ENCODE measurements at regions not wholly inside any gene's neighbourhood (a gene's known extent, or its start where the extent isn't known, plus 50 kb on each side); places are given as distances from the start of the nearest gene placed in this dataset.

GRCh38 chr9:79185866-79186265, 385.9 kb upstream of the TLE4 start:
- no peak for TF ChIP-seq CTCF (IDR thresholded peaks at IDR 0.05; ENCODE audit: insufficient read depth, low read length, poor library complexity, severe bottlenecking)
- no peak for TF ChIP-seq EZH2phosphoT487 (conservative IDR thresholded peaks at IDR 0.05; ENCODE audit: low read length)
